ENCODE measurements at regions not wholly inside any gene's neighbourhood (a gene's known extent, or its start where the extent isn't known, plus 50 kb on each side); places are given as distances from the start of the nearest gene placed in this dataset.

DNA sequence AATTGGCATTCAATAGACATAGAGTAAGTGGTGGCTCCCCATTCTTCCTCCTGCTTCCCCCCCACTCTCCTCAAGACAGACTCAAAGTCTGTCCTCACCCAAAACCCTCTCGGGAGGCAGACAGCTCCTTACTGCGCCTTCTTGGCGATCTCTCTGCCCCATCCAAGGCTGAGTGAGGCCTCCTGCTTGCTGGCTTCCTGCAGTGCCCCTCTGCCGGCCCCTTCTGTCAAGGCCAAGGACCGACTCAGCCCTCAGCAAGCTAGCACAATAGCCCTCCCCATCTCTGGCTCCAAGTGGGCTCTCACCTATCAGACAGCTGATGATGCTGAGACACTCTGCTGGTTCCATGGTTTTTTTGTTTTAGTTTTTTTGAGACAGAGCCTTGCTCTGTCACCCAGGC is 62.5 kb upstream of the DLK1 start:
- no peak for DNase-seq (ENCODE audit: low read depth)
- TF ChIP-seq CTCF (conservative IDR thresholded peaks at IDR 0.05; ENCODE audit: low read depth, low read length), result no peak
- no peak overlapping the region for H3K4me3 ChIP-seq (ENCODE audit: low read length)

DNA sequence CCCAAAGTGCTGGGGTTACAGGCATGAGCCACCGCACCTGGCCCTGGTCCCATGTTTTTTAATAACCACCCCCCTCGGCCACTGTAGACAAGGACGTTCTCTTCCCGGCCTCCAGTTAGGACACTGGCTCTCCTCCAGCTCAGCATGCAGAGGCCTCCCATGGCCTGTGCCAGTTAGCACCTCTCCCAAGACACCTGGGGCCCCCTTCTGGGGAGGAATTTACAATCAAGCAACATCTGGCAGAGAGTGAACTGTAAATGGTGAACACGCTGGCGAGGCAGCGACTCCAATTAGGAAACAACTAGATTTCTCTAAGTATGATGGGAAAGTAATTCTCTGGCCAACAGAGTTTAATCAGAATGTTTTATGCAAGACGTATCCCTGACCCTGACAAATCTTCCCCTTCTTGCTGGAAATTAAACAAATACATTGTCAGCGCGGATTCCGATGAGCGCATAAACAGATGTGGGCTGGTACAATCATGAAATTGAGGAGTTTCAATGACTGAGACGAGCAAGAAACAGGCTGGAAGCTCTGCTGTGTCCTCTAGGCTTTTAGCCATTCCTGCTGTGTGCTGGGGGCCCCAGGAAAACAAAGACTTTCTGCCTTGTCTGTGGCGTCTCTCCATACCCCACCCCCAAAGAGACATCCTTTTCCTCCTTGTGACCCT is 61.7 kb upstream of the DLK1 start:
- no peak for TF ChIP-seq CTCF (conservative IDR thresholded peaks at IDR 0.05; ENCODE audit: low read depth, low read length)
- no peak overlapping the region for H3K4me3 ChIP-seq (ENCODE audit: low read length)
- DNase-seq (ENCODE audit: low read depth), result no peak

DNA sequence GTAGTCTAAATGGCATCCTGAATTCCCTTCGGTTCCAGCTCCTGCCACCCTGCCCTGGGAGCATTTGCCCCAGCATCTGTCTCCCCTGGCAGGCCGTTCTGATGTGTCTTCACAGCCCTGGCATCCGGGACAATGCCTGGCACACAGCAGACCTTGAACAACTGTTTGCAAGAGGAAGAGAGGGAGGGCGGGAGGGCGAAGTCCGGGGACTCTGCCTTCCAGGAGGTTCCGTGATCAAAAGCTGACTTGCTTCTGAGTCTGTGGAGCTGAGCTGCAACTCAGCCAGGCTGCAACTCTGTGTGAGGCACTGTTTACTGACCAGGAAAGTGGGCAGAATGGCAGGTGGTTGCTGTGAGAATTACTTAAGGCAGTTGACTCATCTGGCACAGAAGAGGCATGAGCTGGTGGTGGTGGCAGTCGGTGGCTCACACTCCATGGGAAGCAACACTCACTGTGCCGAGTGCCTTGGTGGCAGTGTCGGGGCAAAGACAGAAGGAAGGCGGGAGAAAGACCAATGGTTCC is 61.1 kb upstream of the DLK1 start:
- no peak for DNase-seq (ENCODE audit: low read depth)
- no peak for TF ChIP-seq CTCF (conservative IDR thresholded peaks at IDR 0.05; ENCODE audit: low read depth, low read length)
- no peak overlapping the region for H3K4me3 ChIP-seq (ENCODE audit: low read length)

GRCh38 chr14:100666403-100666802 is 60.3 kb upstream of the DLK1 start:
- DNase-seq (ENCODE audit: low read depth), result no peak
- no peak overlapping the region for H3K4me3 ChIP-seq (ENCODE audit: low read length)
- no peak for TF ChIP-seq CTCF (conservative IDR thresholded peaks at IDR 0.05; ENCODE audit: low read depth, low read length)

GRCh38 chr14:100666851-100667250 is 59.8 kb upstream of the DLK1 start:
- no peak overlapping the region for H3K4me3 ChIP-seq (ENCODE audit: low read length)
- TF ChIP-seq CTCF (conservative IDR thresholded peaks at IDR 0.05; ENCODE audit: low read depth, low read length), result no peak
- DNase-seq (ENCODE audit: low read depth), result no peak

DNA sequence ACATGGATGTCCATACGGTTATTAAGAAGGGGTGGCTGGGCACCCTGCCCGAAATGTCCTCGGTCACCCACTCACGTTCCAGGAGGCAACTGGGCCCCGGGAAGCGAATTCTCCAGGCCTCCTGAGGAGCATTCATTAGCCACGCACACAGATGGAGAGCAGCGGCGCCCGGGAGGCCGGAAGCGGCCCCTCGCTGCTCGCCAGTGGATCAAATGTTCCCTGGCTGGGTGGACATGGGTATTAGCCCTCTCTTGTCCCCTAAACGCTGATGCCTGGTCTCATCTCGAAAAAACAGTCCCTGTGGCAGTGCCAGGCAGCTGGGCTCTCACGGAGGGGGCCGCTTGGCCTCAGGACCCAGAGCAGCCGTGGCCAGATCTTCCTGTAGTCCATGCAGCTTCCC is 59.0 kb upstream of the DLK1 start:
- TF ChIP-seq CTCF (conservative IDR thresholded peaks at IDR 0.05; ENCODE audit: low read depth, low read length), result no peak
- DNase-seq (ENCODE audit: low read depth), result no peak
- H3K4me3 ChIP-seq (ENCODE audit: low read length), result no peak overlapping the region

- no peak for DNase-seq (ENCODE audit: low read depth)
- no peak overlapping the region for H3K4me3 ChIP-seq (ENCODE audit: low read length)
Measured at GRCh38 chr14:100668352-100668751, 58.3 kb upstream of the DLK1 start.

More at GRCh38 chr14:100668352-100668751, 58.3 kb upstream of the DLK1 start:
- no peak for TF ChIP-seq CTCF (conservative IDR thresholded peaks at IDR 0.05; ENCODE audit: low read depth, low read length)

Data from retinal pigment epithelial cell (primary cell).